Memory B cell (primary cell): ENCODE measurements at regions not wholly inside any gene's neighbourhood (a gene's known extent, or its start where the extent isn't known, plus 50 kb on each side); places are given as distances from the start of the nearest gene placed in this dataset.
"Not testable (repeated sequence)": the region's sequence is repeated elsewhere in the genome, so short reads cannot be mapped to it uniquely, and the experiment has no call there.

Experiments
- ATAC-seq: fragments of 150-1000 bp; cut with Tn5 transposase; 2 replicates; pipeline ENCODE4 v1.10.0; 2021; ENCODE audit warnings: low read depth, mild to moderate bottlenecking, moderate library complexity
- DNase-seq, 2 donors: peaks; one replicate each; pipeline ENCODE4 v3.0.0; 2022; ENCODE audit warnings: low spot score in 2 of 2
- H3K27ac Mint-ChIP-seq: one replicate; pipeline ENCODE4 v1.8.0; 2022; ENCODE audit warnings: mild to moderate bottlenecking, moderate library complexity, mixed read lengths
- H3K27me3 Mint-ChIP-seq: one replicate; pipeline ENCODE4 v1.8.0; 2022; ENCODE audit warnings: mixed read lengths
- H3K36me3 Mint-ChIP-seq: one replicate; pipeline ENCODE4 v1.8.0; 2022; ENCODE audit warnings: mild to moderate bottlenecking, mixed read lengths
- H3K4me1 Mint-ChIP-seq: one replicate; pipeline ENCODE4 v1.8.0; 2022; ENCODE audit warnings: mixed read lengths
- H3K4me3 Mint-ChIP-seq: one replicate; pipeline ENCODE4 v1.8.0; 2022; ENCODE audit warnings: mild to moderate bottlenecking, moderate library complexity, mixed read lengths
- H3K9me3 Mint-ChIP-seq: one replicate; pipeline ENCODE4 v1.8.0; 2022; ENCODE audit warnings: mixed read lengths

GRCh38 chr4:137783923-137784322 lies 251.6 kb upstream of the PCDH18 start:
- H3K36me3 Mint-ChIP-seq, ATAC-seq, DNase-seq, H3K27ac Mint-ChIP-seq, H3K4me3 Mint-ChIP-seq, H3K27me3 Mint-ChIP-seq, H3K9me3 Mint-ChIP-seq, H3K4me1 Mint-ChIP-seq: not testable (repeated sequence)

GRCh38 chr4:137775701-137776100 lies 243.4 kb upstream of the PCDH18 start:
- no peak overlapping the region for H3K27ac Mint-ChIP-seq
- ATAC-seq (no peak), DNase-seq (no peak)
- no peak overlapping the region for H3K4me3 Mint-ChIP-seq
- H3K27me3 Mint-ChIP-seq = no peaks in the 10 kb centered on the region
- H3K4me1 Mint-ChIP-seq = no peaks in the 10 kb centered on the region
- no peaks in the 10 kb centered on the region for H3K9me3 Mint-ChIP-seq
- no peaks in the 10 kb centered on the region for H3K36me3 Mint-ChIP-seq

GRCh38 chr4:137774501-137774900 lies 242.2 kb upstream of the PCDH18 start:
- Mint-ChIP-seq H3K36me3 (no peaks in the 10 kb centered on the region), H3K27me3 (no peaks in the 10 kb centered on the region), H3K4me1 (no peaks in the 10 kb centered on the region), H3K9me3 (no peaks in the 10 kb centered on the region), H3K27ac (no peak overlapping the region), H3K4me3 (no peak overlapping the region)
- ATAC-seq (no peak), DNase-seq (no peak)

DNA sequence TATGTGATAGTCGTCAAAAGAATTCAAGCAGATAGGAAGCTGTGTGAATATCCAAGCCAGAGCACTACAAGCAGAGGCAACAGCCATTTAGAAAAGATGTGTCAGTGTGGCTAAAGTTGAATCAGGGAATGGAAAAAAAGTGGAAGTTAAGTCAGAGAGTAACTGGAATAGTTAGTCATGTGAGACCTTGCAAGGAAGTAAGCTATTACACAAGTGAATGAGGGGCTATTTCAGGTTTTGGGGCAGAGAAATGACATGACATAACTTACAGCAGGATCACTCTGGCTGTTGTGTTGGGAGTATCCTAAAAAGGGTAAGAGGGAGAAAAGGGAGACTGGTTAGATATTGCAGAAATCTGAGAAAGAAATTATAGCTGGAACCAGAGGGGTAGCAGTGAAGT lies 236.6 kb upstream of the PCDH18 start:
- Mint-ChIP-seq H3K36me3 (no peaks in the 10 kb centered on the region), H3K27me3 (no peaks in the 10 kb centered on the region), H3K4me3 (no peak overlapping the region), H3K4me1 (no peaks in the 10 kb centered on the region), H3K9me3 (peaks cover 8% of the 10 kb centered on the region), H3K27ac (no peak overlapping the region)
- no peak for DNase-seq
- no peak for ATAC-seq

DNA sequence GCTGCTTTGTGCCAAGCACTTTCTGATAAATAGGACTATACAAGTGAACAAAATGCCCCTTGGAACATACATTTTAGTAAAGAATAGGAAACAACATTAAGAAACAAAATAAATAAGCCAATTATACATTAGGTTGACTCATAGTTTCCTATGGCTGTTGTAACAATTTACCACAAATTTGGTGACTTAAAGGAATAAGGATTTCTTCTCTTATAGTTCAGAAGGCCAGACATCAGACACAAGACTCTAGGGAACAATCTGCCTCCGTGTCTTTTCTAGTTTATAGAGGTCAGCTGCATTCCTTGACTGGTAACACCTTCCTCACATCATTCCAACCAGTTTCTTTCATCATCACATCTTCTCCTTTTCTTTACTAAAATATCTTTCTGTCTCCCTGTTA lies 235.9 kb upstream of the PCDH18 start:
- no peak overlapping the region for H3K4me3 Mint-ChIP-seq

GRCh38 chr4:137762591-137762990 lies 230.3 kb upstream of the PCDH18 start:
- Mint-ChIP-seq H3K36me3 (no peaks in the 10 kb centered on the region), H3K4me1 (no peaks in the 10 kb centered on the region)
- no peak for ATAC-seq

More for the DNA sequence above, 235.9 kb upstream of the PCDH18 start:
- Mint-ChIP-seq H3K36me3 (no peaks in the 10 kb centered on the region), H3K27me3 (no peaks in the 10 kb centered on the region), H3K27ac (no peak overlapping the region), H3K9me3 (peaks cover 8% of the 10 kb centered on the region), H3K4me1 (no peaks in the 10 kb centered on the region)
- DNase-seq (no peak), ATAC-seq (no peak)

GRCh38 chr4:137754652-137755471 lies 222.6 kb upstream of the PCDH18 start:
- no peak overlapping the region for H3K4me3 Mint-ChIP-seq
- H3K27ac Mint-ChIP-seq = no peak overlapping the region
- H3K4me1 Mint-ChIP-seq = no peaks in the 10 kb centered on the region
- H3K36me3 Mint-ChIP-seq = no peaks in the 10 kb centered on the region
- no peaks in the 10 kb centered on the region for H3K27me3 Mint-ChIP-seq
- ATAC-seq (no peak), DNase-seq (no peak)
- H3K9me3 Mint-ChIP-seq = no peaks in the 10 kb centered on the region

More at GRCh38 chr4:137762591-137762990, 230.3 kb upstream of the PCDH18 start:
- Mint-ChIP-seq H3K27me3 (no peaks in the 10 kb centered on the region), H3K27ac (no peak overlapping the region), H3K9me3 (peaks cover 3% of the 10 kb centered on the region), H3K4me3 (no peak overlapping the region)
- DNase-seq = no peak

- H3K36me3 Mint-ChIP-seq = no peaks in the 10 kb centered on the region
- no peak for ATAC-seq
Measured at GRCh38 chr4:137749466-137749865, 217.2 kb upstream of the PCDH18 start.

DNA sequence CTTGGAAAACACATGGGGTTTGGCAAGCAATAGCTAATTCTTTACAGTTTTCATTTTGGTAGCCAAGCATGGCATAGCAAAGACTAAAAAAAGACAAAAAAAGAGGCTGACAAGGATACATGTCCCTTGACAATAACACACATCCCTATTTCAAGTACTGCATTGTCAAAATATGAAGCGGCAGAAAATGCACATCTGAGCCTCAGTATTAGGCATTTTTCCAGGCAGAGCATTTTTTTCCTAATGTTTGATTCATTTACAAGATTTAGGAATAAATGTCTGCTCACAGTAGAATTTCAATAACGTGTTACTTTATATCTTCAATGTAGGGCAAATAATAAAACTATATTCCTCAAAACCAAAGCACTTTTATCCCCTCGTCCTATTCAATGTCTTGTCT lies 216.3 kb upstream of the PCDH18 start:
- Mint-ChIP-seq H3K27ac (no peak overlapping the region), H3K4me3 (no peak overlapping the region), H3K4me1 (no peaks in the 10 kb centered on the region), H3K27me3 (no peaks in the 10 kb centered on the region), H3K36me3 (no peaks in the 10 kb centered on the region), H3K9me3 (peaks cover 3% of the 10 kb centered on the region)
- ATAC-seq = no peak
- DNase-seq = no peak

More at GRCh38 chr4:137749466-137749865, 217.2 kb upstream of the PCDH18 start:
- Mint-ChIP-seq H3K9me3 (peaks cover 2% of the 10 kb centered on the region), H3K4me3 (no peak overlapping the region), H3K27ac (no peak overlapping the region), H3K4me1 (no peaks in the 10 kb centered on the region), H3K27me3 (no peaks in the 10 kb centered on the region)
- DNase-seq = no peak

DNA sequence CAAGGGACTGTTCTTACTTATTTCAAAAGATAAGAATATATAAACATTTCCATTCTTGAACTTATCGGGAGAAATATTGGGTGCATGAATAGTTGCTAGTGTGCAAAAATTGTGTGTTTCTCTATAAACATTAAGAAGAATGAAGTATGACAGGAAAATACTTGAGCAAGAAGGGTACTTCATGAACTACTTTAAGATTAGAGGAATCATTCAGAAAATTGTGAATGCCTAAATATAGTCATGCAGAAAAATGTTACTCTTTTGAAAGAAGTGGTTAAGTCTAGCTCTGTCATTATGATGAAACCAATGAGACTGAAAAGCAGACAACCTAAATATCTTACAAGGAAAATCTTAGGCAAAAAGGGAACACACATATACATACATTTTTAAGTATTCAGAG lies 207.8 kb upstream of the PCDH18 start:
- Mint-ChIP-seq H3K9me3 (peaks cover 1% of the 10 kb centered on the region), H3K27me3 (no peaks in the 10 kb centered on the region), H3K27ac (no peak overlapping the region), H3K4me1 (no peaks in the 10 kb centered on the region), H3K36me3 (no peaks in the 10 kb centered on the region), H3K4me3 (no peak overlapping the region)
- DNase-seq (no peak), ATAC-seq (no peak)

GRCh38 chr4:137739391-137739790 lies 207.1 kb upstream of the PCDH18 start:
- ATAC-seq = no peak
- H3K4me1 Mint-ChIP-seq = no peaks in the 10 kb centered on the region
- no peaks in the 10 kb centered on the region for H3K36me3 Mint-ChIP-seq
- no peak overlapping the region for H3K27ac Mint-ChIP-seq
- no peak overlapping the region for H3K4me3 Mint-ChIP-seq
- DNase-seq = no peak
- H3K27me3 Mint-ChIP-seq = no peaks in the 10 kb centered on the region
- peaks cover 1% of the 10 kb centered on the region for H3K9me3 Mint-ChIP-seq

DNA sequence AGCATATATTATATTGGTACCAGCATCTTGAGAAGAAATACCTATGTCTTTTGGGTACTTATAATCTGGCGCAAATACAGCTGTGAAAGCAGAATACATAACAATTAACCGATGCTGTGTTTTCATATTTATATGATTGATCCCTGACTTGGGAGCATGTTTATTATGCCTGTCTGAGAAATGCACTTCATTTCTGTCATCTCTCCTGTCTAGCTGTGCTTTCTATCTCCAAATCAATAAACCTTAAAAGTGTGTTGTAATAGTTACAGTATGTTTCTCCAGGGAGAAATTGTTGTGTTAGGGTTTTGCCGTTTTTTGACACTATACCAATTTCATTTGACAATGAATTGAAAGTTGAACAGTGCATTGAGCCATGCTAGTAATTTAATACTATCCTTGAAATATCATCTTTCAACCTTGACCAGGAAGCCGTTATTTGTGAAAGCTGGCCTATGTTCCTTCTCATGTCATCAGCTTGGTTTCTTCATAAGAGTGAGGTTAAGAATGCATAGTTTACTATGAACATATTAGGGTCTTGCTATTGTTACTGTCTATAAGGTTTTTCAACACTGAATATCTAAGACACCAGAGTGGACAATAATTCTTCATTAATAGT lies 206.2 kb upstream of the PCDH18 start:
- Mint-ChIP-seq H3K27ac (no peak overlapping the region), H3K4me1 (no peaks in the 10 kb centered on the region), H3K9me3 (no peaks in the 10 kb centered on the region)

DNA sequence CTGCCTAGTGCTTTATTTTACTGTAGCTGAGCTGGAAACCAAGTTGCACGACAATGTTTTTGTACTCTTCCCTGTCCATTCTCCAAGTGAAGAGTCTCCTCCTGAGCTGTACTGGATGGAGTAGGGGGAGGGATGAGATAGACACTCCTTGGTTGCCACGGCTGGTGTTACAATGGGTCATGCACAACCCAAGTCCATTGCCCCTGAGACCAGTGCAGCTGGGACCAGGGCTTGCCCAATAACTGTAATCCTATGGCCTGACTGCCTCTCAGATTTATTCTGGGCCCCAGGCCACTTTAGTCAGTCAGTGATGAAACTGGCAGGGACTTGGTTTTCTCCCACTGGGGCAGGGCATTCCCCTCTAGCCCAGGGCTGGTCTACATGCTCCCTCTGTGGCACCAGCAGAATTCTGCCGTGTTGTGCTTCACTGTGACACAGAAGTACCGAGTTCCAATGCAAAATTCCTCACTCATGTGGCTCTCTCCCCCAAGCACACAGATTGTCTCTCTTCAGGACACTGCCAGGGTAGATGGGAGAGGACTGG lies 203.3 kb upstream of the PCDH18 start:
- Mint-ChIP-seq H3K9me3 (peaks cover 9% of the 10 kb centered on the region), H3K27ac (no peak overlapping the region), H3K36me3 (no peaks in the 10 kb centered on the region), H3K27me3 (no peaks in the 10 kb centered on the region), H3K4me3 (no peak overlapping the region), H3K4me1 (no peaks in the 10 kb centered on the region)
- DNase-seq (no peak), ATAC-seq (no peak)

More for the DNA sequence above, 206.2 kb upstream of the PCDH18 start:
- no peak for DNase-seq
- Mint-ChIP-seq H3K36me3 (no peaks in the 10 kb centered on the region), H3K27me3 (no peaks in the 10 kb centered on the region), H3K4me3 (no peak overlapping the region)
- ATAC-seq = no peak

DNA sequence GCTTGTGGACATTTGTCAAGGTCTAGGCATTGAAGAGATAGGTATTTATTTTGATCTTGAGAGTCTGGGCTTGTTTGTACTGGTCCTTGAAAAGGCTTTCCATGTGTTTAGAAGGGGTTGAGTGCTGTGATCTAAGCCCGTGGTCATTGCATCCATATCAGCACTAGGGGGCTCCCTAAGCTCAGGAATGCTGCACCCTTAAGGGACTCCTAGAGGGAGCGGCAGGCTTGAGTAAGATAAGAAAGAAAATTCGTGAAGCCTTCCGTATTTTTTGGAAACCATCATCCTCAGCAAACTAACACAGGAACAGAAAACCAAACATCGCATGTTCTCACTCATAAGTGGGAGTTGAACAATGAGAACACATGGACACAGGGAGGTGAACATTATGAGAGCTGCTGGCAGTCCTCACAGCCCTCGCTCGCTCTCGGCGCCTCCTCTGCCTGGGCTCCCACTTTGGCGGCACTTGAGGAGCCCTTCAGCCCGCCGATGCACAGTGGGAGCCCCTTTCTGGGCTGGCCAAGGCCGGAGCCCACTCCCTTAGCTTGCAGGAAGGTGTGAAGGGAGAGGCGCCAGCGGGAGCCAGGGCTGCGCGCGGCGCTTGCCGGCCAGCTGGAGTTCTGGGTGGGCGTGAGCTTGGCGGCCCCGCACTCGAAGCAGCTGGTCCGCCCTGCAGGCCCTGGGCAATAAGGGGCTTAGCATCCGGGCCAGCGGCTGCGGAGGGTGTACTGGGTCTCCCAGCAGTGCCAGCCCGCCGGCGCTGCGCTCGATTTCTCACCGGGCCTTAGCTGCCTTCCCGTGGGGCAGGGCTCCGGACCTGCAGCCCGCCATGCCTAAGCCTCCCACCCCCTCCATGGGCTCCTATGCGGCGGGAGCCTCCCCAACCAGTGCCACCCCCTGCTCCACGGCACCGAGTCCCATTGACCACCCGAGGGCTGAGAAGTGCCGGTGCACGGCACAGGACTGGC lies 201.2 kb upstream of the PCDH18 start:
- ATAC-seq, H3K27ac Mint-ChIP-seq, H3K36me3 Mint-ChIP-seq, H3K9me3 Mint-ChIP-seq, DNase-seq, H3K4me1 Mint-ChIP-seq, H3K27me3 Mint-ChIP-seq, H3K4me3 Mint-ChIP-seq: not testable (repeated sequence)
